B cell (primary cell): ENCODE measurements at regions not wholly inside any gene's neighbourhood (a gene's known extent, or its start where the extent isn't known, plus 50 kb on each side); places are given as distances from the start of the nearest gene placed in this dataset.

Source experiments
- ATAC-seq: fragments of 200-7000 bp; cut with Tn5 transposase; one replicate; pipeline ENCODE4 v1.10.0; 2021; ENCODE audit warnings: low read depth, mild to moderate bottlenecking, moderate number of reproducible peaks, moderate library complexity
- CTCF ChIA-PET: fragments of 350-600 bp; sonication (Branson Sonifier 250); formaldehyde crosslinking; loops from one replicate; lab custom pipeline; 2021; ENCODE audit warnings: antibody characterized with exemption, inconsistent platforms; lab: Charles Lee
- POLR2A ChIA-PET: fragments of 350-600 bp; sonication (Branson Sonifier 250); formaldehyde crosslinking; loops from one replicate; lab custom pipeline; 2021; ENCODE audit warnings: antibody characterized with exemption; lab: Charles Lee
- DNase-seq: peaks from one replicate; pipeline ENCODE4 v3.0.0; 2013
- H2AFZ ChIP-seq: 2 replicates; pipeline ENCODE4 v1.6.1; 2012; ENCODE audit warnings: mild to moderate bottlenecking, low read depth, low read length; ENCODE audit not compliant: insufficient read depth, poor library complexity, severe bottlenecking
- H3K27ac ChIP-seq, 2 donors: 1 replicate in 1 of 2; 2 replicates in 1 of 2; pipeline ENCODE4 v1.5.1; 2012 to 2013; ENCODE audit warnings: low read length in 2 of 2, mild to moderate bottlenecking in 2 of 2, moderate library complexity in 1 of 2
- H3K27me3 ChIP-seq, 4 experiments: fragments of 200-600 bp in 1 of 4; sonication (generic) in 1 of 4; replicated peaks in 1 of 4; 1 replicate in 2 of 4; 2 replicates in 2 of 4; pipeline versions ENCODE4 v1.6.1 to v1.7.0; 2013 to 2016; ENCODE audit warnings: low read length in 3 of 4, mild to moderate bottlenecking in 2 of 4, mixed read lengths in 1 of 4, moderate library complexity in 1 of 4; ENCODE audit not compliant: insufficient read depth in 4 of 4, control insufficient read depth in 3 of 4; ENCODE audit errors: control extremely low read depth in 1 of 4
- H3K36me3 ChIP-seq, 2 experiments: replicated peaks in 1 of 2; 1 replicate in 1 of 2; 2 replicates in 1 of 2; pipeline versions ENCODE4 v1.6.1 to v1.7.1; 2013; ENCODE audit warnings: low read length in 1 of 2; ENCODE audit not compliant: insufficient read depth in 2 of 2, control insufficient read depth in 1 of 2; ENCODE audit errors: control extremely low read depth in 1 of 2, extremely low read depth in 1 of 2
- H3K4me1 ChIP-seq, 2 donors: fragments of 200-600 bp in 1 of 2; sonication (generic) in 1 of 2; 1 replicate in 1 of 2; 2 replicates in 1 of 2; pipeline versions ENCODE4 v1.5.1 to v1.6.1; 2013 to 2017; ENCODE audit warnings: low read length in 2 of 2; ENCODE audit not compliant: control insufficient read depth in 2 of 2, insufficient read depth in 2 of 2
- H3K4me2 ChIP-seq: replicated peaks from 2 replicates; pipeline ENCODE3; 2012; ENCODE audit warnings: mild to moderate bottlenecking, low read depth, low read length; ENCODE audit not compliant: poor library complexity, severe bottlenecking
- H3K4me3 ChIP-seq, 5 experiments: fragments of 200-600 bp in 1 of 5; sonication (generic) in 1 of 5; 1 replicate in 3 of 5; 2 replicates in 2 of 5; pipeline versions ENCODE4 v1.5.1 to v1.7.0; 2011 to 2016; ENCODE audit warnings: low read length in 4 of 5, mild to moderate bottlenecking in 4 of 5, low read depth in 2 of 5, control low read depth in 1 of 5, moderate library complexity in 1 of 5; ENCODE audit not compliant: insufficient read depth in 1 of 5; ENCODE audit errors: control extremely low read depth in 1 of 5, extremely low read depth in 1 of 5
- H3K79me2 ChIP-seq: fragments of 200-600 bp; sonication (generic); one replicate; pipeline ENCODE4 v1.6.0; 2016; ENCODE audit warnings: low read length; ENCODE audit not compliant: control insufficient read depth, insufficient read depth
- H3K9ac ChIP-seq: fragments of 200-600 bp; sonication (generic); 2 replicates; pipeline ENCODE4 v1.6.1; 2017; ENCODE audit warnings: mild to moderate bottlenecking, low read length, moderate library complexity
- H3K9me3 ChIP-seq, 3 donors: one replicate each; pipeline versions ENCODE4 v1.6.1 to v1.7.1; 2013; ENCODE audit warnings: low read length in 2 of 3; ENCODE audit not compliant: control insufficient read depth in 2 of 3, insufficient read depth in 1 of 3; ENCODE audit errors: control extremely low read depth in 1 of 3
- H4K20me1 ChIP-seq: 2 replicates; pipeline ENCODE4 v1.6.0; 2012; ENCODE audit warnings: mild to moderate bottlenecking, low read length; ENCODE audit not compliant: insufficient read depth, control insufficient read depth, poor library complexity, severe bottlenecking
- H3K27ac Mint-ChIP-seq: one replicate; pipeline ENCODE4 v1.8.0; 2021; ENCODE audit warnings: mixed read lengths
- H3K27me3 Mint-ChIP-seq: one replicate; pipeline ENCODE4 v1.8.0; 2021; ENCODE audit warnings: mixed read lengths
- H3K4me1 Mint-ChIP-seq: one replicate; pipeline ENCODE4 v1.8.0; 2021; ENCODE audit warnings: mixed read lengths
- H3K4me3 Mint-ChIP-seq: one replicate; pipeline ENCODE4 v1.8.0; 2021; ENCODE audit warnings: mixed read lengths
- H3K9me3 Mint-ChIP-seq: one replicate; pipeline ENCODE4 v1.8.0; 2022; ENCODE audit warnings: mixed read lengths; ENCODE audit not compliant: insufficient read depth
- CTCF ChIP-seq: fragments of 200-600 bp; IDR thresholded peaks from one replicate; pipeline ENCODE4 v1.8.0; 2022; ENCODE audit warnings: antibody characterized with exemption, mild to moderate bottlenecking
- EZH2 ChIP-seq: IDR thresholded peaks from 2 replicates; pipeline ENCODE4 v1.6.1; 2012; ENCODE audit warnings: borderline replicate concordance, low read depth, mild to moderate bottlenecking, moderate library complexity, low read length; ENCODE audit not compliant: insufficient read depth, poor library complexity, severe bottlenecking
- WGBS: methylation state at CpG from one replicate; pipeline ENCODE4 v1.1.5; 2013; ENCODE audit warnings: missing lambda C conversion rate; ENCODE audit not compliant: insufficient coverage; 5-methylcytosine and 5-hydroxymethylcytosine counted together
- intact Hi-C: fragments of 100-400 bp; cut with micrococcal nuclease; formaldehyde crosslinking; loops from one replicate; pipeline ENCODE4 v1.10.0; 2022

- no peaks in the 10 kb centered on the region for H3K36me3 ChIP-seq
- WGBS: 100% methylated on average over 1 of the region's 3 CpGs
- no peaks in the 10 kb centered on the region for H3K27me3 Mint-ChIP-seq
- no peaks in the 10 kb centered on the region for H3K79me2 ChIP-seq
- no peak overlapping the region for H3K27ac ChIP-seq
- H3K4me1 Mint-ChIP-seq: no peaks in the 10 kb centered on the region
- ATAC-seq (no peak), DNase-seq (no peak)
- intact Hi-C loops: no loop called here
- H3K4me3 ChIP-seq: no peak overlapping the region
- TF ChIP-seq CTCF (no peak), EZH2 (no peak)
- no peak overlapping the region for H2AFZ ChIP-seq
- H3K27ac Mint-ChIP-seq: no peak overlapping the region
- CTCF ChIA-PET: no interaction called here
- no peaks in the 10 kb centered on the region for H3K9me3 ChIP-seq
- H3K4me2 ChIP-seq: no peak overlapping the region
- POLR2A ChIA-PET: no interaction called here
- no peaks in the 10 kb centered on the region for H3K9me3 Mint-ChIP-seq
- H3K27me3 ChIP-seq: no peaks in the 10 kb centered on the region
- no peaks in the 10 kb centered on the region for H3K4me1 ChIP-seq
- H3K9ac ChIP-seq: no peak overlapping the region
- no peaks in the 10 kb centered on the region for H4K20me1 ChIP-seq
- no peak overlapping the region for H3K4me3 Mint-ChIP-seq
Measured at GRCh38 chr7:16315280-16315679, 106.1 kb downstream of the CRPPA start.

GRCh38 chr7:16309129-16309528, 112.2 kb downstream of the CRPPA start:
- no peak overlapping the region for H3K4me3 ChIP-seq
- Mint-ChIP-seq H3K9me3 (no peaks in the 10 kb centered on the region), H3K4me3 (no peak overlapping the region), H3K27ac (no peak overlapping the region), H3K4me1 (no peaks in the 10 kb centered on the region), H3K27me3 (no peaks in the 10 kb centered on the region)
- ATAC-seq (no peak), DNase-seq (no peak)
- no peaks in the 10 kb centered on the region for H3K4me1 ChIP-seq
- H2AFZ ChIP-seq: no peak overlapping the region
- H3K9ac ChIP-seq: no peak overlapping the region
- intact Hi-C loops: no loop called here
- H3K27ac ChIP-seq: no peak overlapping the region
- H3K9me3 ChIP-seq: no peaks in the 10 kb centered on the region
- WGBS: no CpG with 5 or more reads among the region's 2 CpGs
- H3K36me3 ChIP-seq: no peaks in the 10 kb centered on the region
- TF ChIP-seq CTCF (no peak), EZH2 (no peak)
- H3K4me2 ChIP-seq: no peak overlapping the region
- ChIA-PET CTCF (no interaction called here), POLR2A (no interaction called here)
- no peaks in the 10 kb centered on the region for H4K20me1 ChIP-seq
- no peaks in the 10 kb centered on the region for H3K27me3 ChIP-seq
- H3K79me2 ChIP-seq: no peaks in the 10 kb centered on the region
